ENCODE measurements at regions not wholly inside any gene's neighbourhood (a gene's known extent, or its start where the extent isn't known, plus 50 kb on each side); places are given as distances from the start of the nearest gene placed in this dataset.

DNA sequence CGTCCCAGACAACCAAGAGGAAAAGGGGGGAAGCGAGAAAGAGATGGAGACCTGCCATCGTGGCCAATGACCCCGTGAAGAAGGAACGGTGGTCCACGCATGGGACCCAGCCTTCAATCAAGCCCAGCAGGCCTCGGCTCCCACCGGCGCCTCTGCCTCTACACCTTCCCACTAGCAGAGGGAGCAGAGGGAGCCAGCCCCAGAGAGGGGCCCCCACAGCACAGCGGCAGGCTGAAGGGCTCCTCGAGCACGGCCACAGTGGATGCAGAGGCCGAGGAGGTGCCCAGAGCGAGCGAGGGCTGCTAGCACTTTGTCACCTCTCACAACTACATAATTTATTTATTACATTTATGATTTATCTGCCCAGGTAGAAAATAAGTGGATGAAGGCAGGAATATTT lies 68.4 kb upstream of the TOPAZ1 start:
- no peak for DNase-seq

DNA sequence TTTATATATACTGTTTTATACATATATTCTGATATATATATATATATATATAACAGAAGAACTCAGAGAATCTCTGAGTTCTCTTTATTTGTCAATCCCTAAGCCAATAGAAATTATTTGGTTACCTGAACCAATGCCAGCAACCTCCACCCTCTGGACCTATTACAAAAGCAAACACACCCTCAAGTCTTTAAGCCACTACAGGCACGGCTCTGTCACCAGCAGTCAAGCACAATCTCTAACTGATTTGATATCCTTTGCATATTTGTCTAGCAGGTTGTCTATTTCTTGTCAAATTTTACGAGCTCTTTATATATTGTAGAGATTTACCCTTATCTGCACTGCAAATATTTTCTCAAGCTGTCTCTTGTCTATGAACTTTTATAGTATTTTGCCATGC lies 66.6 kb upstream of the TOPAZ1 start:
- DNase-seq: no peak

DNA sequence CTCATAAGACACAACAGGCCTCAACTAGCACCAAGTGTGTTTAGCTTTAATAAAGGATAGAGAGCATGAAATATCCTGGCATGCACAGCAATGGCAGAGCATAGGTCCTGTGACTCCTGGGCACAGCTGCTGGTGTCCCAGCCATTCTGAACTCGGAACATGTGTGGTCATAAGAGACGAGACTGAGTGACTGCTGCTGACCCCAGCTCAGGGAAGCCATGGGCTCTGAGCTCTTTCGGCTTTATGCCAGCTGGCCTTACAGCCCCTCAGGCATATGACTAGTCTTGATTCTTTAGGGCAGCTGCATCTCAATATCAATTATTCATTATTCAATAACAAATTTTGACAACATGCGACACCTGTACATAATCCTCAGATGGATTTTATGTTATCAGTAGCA lies 62.4 kb upstream of the TOPAZ1 start:
- DNase-seq: no peak

DNA sequence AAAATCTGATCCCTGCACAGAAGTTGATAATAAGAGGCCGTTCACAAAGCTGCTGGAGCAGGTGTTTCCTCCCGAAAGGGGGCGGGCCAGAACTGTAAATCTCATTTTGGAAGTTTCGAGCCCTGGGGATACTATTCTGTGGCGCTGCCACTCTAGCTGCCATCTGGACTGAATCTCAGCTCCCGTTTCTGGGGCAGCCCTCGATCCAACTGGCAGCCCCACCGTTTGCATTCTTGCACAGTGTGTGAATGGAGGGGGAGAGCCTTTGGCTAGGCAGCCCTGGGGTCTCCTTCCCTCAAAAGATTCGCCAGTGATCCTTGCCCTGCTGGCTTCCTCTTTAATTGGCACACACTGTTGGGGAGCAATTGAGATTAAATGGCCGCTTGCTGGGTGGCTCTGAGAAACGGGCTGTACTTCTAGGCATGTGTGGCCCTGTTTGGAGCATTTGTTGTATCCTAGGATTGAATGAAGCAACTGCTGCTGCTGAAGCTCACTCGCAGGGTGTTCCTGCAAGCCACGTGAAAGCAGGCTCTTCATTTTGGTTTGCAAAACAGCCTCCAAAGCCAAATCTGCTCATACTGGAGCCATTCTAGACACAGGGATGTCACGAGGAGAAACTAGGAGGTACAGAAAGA lies 57.2 kb upstream of the TOPAZ1 start:
- DNase-seq: no peak

DNA sequence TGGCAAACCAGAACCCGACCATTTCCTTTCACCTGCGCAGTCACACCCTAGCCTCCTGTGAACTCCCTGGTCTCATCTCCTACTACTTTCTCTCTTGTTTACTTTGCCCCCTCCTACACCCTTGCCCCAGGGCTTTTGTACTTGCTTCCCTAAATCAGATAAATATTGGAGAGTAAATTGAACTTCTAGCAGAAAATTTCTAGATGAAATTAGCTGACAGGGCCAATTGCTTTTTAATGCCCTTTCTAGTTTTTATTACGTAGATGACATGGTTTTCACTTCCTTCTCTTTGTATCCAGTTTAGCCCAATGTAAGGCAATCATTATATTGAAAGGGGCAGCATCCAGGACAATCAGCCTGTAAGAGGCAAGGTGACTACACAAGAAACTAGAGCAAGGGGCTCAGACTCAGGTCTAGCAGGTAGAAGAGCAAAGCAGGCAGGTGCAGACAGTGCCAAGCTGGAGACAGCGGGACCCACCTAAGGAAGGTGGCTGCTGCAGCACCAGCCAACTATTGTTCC lies 56.2 kb upstream of the TOPAZ1 start:
- no peak for DNase-seq

DNA sequence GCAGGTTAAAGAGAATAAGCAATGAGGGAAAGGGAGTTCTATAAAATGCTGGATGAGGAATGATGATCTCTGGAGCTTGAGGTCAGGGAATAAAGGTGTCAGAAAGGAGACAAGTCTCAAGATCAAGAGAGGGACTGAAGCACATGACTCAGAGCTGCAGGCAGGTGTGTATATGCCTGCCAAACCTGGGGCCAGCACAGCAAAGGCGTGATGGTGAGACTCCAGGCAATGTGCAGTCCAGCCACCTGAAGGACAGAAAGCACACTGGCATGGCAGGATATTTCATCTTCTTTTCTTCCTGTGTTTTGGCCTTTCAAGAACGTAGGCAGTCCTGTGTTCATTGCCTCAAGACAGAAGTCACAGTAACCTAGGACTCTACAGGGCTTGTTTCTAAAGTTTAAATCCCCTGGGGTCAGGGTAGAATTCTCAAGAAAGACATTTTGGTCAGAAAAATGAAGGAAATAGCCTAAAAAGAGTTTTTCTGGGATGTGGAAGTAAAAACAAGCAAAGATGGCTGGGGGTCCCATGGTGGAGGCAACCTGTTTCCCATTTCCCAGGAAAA lies 55.5 kb upstream of the TOPAZ1 start:
- no peak for DNase-seq

DNA sequence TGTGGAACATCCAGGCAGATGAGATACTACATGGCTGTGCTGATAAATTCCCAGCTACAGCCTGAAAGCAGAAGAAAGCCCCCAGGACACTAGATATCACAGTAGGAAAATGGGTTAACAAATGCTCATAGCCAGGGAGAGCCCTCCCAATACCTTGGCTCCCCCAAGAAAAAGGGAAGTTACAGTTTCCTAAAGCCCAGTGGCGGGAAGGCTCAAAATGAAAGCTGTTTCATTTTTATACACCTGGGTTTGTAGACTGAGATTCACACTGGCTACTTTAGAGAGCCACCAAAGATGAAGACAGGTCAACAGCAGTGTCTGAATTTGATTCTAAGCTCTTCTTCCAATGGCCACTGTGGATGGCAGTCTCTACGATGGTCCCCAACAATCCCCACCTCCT lies 55.0 kb upstream of the TOPAZ1 start:
- no peak for DNase-seq
